HG02763 (cell line): ENCODE measurements at regions not wholly inside any gene's neighbourhood (a gene's known extent, or its start where the extent isn't known, plus 50 kb on each side); places are given as distances from the start of the nearest gene placed in this dataset.

Source experiments
- ATAC-seq: cut with Tn5 transposase; IDR thresholded peaks from one replicate; pipeline ENCODE4 v1.9.1; 2021; ENCODE audit warnings: mild to moderate bottlenecking, moderate library complexity; ENCODE audit not compliant: unreplicated experiment

DNA sequence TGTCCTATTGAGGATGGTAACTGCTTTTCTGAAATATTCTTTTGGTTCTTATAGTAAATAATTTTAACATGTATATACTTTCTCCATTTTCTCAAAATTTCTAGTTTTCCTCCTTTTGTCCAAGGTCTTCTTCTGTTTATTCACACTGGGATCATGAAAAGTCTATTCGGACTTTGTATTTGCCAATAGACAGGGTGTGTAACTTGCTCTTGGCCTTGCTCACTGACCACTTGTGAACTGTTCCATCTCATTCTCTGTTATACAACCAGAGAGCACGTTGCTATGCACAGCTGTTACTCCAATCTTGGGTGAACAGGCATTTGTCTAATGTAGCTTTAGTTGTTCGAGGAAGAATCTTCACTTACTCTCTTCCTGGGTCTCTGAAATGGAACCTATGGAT is 388.9 kb downstream of the SH3GL2 start:
- ATAC-seq, result no peak

DNA sequence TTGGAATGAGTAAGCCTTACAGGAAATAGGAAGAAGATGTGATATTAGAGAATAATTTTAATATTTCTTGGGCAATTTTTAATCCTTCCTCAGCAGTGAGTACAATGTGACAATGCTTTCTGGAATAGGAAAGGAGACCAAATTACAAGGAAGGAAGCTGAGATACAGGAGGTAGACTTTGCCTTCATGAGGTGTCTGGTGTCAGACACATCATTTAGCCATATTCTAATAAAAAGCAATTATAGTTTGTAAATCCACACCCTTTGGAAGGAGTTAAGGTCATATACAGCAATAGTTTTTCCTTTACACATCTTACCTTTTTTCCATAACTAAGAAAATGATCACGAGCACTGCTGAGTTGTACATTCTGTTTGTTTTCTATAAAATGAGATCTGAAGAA is 390.4 kb downstream of the SH3GL2 start:
- ATAC-seq, result no peak

DNA sequence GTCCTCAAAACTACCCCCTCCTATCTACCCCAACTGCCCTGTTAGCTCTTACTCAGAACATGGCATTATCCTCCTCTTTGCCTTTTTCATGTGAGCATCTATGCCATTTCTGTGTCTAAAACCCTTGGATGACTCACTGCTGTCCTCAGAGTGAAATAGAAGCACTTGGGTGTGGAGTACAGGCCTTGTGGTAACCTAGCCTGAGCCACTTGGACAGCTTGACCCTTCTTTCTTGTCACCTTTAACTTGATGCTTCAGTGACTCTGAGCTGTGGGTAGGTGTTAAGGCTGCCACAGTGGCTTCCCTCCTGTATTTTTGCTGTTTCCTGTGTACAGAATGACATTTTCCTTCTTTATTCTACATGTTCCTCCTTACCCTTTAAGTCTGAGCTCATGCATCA is 391.4 kb downstream of the SH3GL2 start:
- no peak for ATAC-seq

DNA sequence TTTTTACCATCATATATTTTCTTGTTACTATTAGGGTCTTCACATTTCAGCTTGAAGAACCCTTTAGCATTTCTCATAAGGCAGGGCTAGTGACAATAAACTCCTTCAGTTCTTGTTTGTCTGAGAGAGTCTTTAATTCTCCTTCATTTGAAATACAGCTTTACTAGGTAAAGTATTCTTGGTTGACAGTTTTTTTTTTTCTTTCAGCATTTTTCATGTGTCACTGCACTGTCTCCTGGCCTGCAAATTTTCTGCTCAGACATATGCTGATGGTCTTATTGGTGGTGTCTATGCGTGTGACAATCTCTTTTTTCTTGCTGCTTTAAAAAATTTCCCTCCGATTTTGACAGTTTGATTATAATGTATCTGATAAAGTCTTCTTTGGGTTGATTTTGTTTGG is 399.9 kb downstream of the SH3GL2 start:
- ATAC-seq, result no peak

DNA sequence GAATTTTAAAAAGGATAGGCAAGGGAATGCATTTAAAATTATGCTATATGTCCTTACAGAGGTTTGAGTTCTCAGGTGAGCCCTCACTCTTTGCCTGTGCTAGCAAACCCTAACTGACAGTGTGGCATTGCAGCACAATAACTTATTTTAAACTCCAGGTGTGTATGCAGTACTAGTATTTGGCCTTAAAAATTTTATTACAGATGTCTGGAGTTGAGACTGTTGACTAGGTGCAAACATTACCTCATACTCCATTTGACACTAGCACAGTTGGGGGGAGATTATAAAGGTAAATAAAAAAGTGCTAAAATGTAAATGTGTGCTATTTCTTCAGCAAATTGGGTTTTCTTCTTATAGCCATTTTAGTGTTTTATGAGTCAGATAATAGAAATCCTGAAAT is 407.7 kb downstream of the SH3GL2 start:
- no peak for ATAC-seq

DNA sequence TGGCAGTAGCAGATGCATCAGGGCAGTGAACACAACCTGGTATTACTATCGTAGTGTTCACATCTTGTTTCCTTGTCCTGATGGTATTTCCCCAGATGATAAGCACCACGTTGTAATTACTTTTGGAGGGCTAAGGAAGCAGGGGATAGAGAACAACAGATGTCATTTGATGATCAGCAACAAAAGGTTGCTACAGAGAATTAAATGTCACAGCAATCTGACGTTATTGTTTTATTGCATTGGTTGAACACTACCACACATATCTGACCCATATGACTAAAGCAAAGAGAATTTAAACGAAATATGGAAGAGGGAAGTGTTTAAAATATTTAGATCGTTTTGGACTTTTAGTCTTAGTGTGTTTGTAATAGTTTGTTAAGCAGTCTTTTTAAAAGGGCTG is 408.3 kb downstream of the SH3GL2 start:
- ATAC-seq, result no peak

DNA sequence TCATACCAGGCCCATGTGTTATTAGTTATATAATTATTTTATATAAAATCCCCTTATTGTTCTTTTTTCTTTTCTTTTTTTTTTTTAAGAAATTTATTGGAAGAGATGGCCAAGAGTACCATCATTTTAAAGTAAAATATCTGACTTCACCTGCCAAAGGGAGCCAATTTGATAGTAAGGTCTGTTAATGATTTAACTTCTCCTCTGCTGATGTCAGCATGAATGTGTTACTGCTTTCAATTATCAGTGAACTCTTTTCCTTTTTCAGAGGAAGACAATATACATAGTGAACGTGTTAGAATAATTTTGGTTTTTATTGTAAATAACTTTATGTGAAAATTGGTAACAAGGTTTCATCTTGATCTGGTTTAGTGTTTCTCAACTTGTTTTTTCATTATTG is 409.6 kb downstream of the SH3GL2 start:
- ATAC-seq, result no peak

DNA sequence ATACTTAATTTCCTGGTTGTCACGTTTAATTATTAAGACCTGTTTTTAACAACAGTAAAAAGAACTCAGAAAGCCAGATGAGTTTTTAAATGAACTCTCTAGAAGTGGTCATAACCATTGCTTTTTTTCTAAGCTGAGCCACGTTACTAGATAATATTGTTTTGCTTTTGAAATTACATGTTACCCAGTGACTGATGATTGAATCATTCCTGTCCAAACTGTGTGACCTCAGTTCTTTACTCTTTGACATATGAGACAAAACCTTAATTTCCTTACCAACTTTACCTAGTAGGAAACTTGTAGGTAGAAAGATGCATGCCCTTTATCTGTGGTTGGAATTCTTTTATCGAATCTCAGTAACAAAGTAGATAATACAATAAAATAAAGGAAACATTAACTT is 411.7 kb downstream of the SH3GL2 start:
- no peak for ATAC-seq

DNA sequence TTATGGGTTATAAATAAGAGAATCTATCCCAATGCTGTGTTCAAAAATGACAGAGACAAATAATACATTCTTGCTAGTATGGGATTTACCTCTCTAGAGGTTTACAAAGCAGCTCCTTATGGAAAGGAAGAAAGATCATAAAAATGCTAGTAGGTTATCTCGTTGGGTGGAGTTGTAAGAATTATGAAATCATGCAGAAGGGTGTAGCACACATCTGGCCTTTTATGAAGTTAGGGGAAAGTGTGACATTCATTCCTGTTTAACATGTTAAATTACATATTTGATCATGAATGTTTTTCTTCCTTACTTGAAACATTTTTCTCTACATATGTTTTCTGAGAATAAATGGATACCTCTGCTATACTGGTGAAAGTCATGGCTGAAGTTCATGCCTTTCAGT is 414.2 kb downstream of the SH3GL2 start:
- no peak for ATAC-seq

DNA sequence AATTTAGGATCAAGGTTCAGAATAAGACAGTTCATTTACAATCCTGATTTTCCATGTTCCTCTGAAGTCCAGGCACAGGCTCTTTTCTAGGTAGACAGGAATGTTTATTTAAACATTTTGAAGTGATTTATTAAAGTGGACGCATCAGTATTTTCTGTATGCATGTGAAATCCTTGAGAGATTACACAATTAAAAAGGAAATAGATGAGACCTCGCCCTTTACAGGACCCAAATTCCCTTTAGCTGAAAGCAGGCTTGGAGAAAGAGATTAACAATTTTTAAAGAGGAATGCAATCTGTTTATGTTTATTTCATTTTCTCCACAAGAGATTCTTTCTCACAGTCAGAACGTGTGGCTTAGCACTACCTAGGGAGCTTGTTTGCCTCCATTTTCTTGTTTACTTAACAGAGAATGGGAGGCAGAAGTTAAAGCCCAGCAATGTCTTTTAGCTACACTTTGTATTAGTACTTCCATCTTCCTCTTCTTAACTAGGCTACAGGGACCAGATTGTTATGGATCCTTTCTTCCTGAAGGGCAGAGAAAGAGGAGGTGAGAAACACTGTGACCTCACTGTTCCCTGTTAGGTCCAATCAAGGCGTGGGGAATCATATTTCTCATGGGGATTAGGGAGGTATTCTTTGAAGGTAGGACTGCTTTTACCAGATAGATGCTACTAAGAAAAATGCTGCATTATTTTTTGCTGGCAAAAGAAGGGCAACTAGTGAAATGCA is 416.0 kb downstream of the SH3GL2 start:
- ATAC-seq, result no peak

DNA sequence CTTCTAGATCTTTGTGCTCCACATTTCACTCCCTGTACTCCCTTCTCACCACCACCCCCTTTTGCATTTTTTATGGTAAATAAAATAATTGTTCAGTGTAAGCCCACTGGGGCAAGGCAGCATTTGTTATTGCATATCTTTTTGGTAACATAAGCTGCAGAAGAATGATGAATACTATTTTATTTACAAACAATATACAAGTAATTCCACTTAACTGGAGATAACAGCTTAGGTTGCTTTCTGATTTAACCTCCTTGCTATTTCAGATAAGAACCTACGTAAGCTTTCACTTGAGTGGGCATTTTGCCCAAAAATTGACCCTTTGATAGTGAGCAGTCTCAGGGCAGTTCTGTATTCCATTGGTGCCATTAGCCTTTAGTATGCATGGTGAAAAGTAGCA is 417.9 kb downstream of the SH3GL2 start:
- ATAC-seq, result no peak

DNA sequence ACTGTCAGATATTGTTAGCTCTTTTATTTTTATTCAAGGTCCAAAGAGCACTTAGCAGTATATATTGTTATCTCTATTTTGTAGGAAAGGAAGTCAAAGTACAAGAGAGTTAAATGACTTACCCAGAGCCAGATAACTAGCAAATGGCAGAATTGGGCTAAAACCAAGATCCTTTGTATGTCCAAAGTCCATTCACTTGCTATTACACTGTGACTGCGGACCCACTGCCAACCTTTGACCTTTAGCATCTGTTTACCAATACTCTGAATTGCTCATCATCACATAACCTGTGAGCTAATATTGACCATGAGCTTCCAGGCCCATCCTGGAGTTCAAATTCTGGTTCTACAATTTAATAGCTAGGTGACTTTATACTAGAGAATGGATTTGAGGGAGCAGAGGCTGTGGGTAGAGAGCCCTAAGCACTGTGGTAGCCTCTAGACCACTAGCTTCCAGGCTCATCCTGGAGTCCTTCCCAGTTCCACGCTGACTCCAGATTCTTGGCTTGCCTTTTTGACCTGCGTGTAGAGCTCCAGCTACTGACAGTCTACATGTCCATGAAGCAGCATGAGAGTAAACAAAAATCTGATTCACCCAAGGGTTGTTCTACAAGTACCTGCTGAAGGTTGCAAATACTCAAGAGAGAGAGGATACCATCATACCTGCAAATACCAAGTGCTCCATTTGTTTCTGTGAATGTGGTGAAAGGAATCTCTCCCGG is 424.0 kb downstream of the SH3GL2 start:
- ATAC-seq, result no peak

DNA sequence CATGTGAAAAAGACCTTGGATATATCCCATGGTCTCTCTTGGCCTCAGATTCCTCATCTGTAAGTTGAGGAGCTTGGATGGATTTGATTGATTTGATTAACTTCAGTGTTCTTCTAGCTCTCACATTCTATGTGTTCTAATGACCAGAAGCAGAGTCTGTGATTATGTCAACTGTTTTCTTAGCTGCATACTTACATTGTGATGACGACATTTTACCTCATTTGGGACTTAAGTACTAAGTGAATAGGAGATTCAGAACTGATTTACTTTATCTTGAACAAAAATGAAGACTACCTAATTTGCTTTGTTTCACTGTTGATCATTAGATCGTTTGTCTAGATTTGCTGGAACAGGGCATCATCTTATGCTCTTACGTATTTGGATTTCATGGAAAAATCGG is 427.7 kb downstream of the SH3GL2 start:
- ATAC-seq, result no peak

DNA sequence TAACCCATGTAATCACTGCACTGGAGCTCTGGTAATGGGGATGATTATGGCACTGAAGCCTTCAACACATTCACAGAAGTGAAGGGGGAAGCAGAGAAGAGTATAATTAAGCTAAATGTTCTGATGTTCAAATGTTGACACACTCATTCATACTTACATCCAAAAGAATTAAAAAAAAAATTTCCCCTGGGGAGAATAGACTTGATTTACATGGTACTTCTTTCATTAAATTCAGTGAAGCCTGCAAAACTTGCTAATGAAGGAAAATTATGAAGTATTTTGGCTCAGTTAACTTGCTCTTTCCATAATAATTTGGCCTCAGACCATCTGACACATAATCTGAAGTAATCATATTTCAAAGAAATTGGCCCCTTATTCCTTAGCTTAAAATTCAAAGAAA is 428.8 kb downstream of the SH3GL2 start:
- ATAC-seq, result no peak

DNA sequence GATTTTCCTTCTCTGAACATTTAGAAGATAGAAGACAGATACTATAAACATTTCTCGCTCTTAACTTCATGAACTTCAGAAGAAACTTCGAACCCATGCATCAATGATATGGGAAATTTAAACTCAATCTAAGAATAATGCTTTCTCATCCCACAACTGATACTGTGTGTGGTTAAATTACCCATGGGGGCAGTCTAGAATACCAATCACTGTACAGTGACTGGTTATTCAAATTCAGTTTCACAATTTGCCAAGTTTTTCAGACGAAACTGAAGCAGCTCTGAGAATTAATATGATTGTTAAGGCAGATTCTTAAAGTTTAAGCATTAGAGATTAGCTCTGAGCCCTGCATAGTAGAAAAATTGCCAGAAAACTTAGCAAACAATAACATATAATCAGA is 431.0 kb downstream of the SH3GL2 start:
- ATAC-seq, result no peak

DNA sequence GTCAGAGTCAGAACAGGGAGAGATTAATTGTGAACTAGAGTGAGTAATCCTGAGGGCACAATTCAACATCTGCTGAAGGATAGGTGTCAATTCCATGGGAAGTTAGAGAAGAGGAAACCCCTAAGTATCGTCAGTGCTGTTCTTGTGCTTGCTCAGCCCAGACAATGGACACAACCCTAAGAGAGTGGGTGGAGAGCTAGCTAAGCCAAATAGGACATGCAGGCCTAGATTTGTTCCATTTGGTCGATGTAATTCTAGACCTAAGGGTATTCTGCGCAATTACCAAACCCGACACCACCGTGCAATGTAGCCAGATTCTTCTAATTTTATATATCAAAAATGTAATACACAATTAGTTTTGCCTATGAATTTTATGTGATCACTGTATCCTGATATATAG is 431.6 kb downstream of the SH3GL2 start:
- ATAC-seq, result no peak

DNA sequence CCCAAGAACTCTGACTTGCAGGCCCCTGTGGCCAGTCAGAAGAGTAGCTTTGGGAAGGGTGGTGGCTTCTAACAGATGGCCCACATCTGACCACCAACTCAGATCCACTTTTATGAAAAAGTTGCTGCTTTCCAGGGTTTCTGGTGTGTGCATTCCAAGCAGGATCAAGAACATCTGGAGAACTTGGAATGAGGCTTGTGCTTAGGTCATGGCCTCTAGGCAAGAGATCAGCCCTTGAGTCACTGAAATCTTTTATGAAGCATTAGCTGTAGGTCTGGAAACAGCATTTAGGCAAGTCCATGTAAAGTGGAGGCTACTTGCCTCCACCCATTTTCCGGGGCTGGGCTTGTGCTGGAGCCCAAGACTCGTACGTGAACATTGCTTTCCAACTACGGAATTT is 433.3 kb downstream of the SH3GL2 start:
- no peak for ATAC-seq

DNA sequence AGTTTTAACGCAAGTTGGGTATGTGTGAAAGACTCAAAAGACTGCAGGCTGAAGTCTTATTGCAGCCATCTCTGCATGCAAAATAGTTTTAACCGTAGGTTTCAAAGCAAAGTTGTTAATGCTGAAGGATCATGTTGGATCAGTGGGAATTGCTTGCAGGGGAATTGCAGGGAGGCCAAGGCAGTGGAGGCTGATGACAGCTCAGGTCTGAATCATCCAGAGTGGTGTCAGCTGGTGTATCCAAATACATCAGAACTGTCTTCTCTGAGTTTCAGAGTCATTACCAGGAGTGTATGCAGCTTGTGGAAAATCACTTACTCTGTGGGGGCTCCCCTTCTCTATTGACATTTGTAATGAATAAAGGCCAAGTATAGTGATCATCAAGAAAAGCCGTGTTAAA is 435.7 kb downstream of the SH3GL2 start:
- no peak for ATAC-seq

DNA sequence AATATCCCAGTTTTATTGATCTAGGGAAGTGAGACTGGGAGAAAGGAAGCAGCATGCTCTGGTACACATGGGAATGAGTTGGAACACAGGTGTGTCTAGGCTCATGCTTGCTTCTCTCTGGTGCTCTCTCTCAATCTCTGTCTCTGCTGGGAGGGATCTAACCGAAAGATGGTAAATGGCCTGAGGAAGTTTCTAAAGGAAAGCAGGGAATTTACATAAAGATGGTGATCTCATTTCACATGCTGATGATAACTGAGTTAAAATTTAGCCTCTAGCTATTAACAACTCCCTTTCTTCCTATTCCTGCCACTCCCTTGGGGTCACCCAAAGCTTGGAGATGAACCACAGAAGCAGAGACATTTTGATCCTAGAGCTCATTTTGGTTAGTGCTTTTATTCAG is 436.2 kb downstream of the SH3GL2 start:
- no peak for ATAC-seq

DNA sequence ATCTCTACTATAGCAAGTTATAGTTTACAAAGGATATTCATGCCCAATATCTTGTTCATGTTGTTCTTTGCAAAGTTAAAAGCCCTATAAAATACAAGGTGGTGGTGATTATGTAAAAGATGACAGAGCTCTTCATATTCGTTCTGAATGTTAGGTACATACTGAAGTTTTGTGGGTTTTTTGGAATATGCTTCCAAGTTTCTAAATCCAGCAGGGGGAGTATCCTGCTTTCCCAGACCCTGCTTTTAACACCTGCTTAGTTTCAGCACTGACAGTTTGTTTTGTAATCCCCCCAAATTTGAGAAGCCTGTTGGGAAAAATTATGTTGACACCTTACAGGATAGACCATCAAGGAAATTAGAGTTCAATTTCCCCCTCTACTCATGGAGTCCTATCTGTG is 438.3 kb downstream of the SH3GL2 start:
- ATAC-seq, result no peak

DNA sequence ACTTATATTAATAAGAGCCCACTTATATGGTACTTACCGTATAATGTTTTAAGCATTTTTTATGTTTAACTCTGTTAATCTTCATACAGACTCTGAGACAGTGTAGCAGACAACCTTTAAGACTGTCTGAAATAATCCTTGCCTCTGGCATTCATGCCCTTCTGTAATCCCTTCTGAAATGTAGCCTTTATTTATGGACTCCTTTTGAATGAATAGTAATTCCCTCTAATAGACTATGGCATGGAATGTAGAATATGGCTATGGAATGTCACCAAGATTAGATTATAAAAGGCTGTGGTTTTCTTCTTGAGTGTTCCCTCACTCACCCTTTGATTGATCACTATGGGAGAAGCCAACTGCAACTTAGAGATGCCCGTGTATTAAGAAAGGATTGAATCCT is 439.4 kb downstream of the SH3GL2 start:
- ATAC-seq, result no peak

DNA sequence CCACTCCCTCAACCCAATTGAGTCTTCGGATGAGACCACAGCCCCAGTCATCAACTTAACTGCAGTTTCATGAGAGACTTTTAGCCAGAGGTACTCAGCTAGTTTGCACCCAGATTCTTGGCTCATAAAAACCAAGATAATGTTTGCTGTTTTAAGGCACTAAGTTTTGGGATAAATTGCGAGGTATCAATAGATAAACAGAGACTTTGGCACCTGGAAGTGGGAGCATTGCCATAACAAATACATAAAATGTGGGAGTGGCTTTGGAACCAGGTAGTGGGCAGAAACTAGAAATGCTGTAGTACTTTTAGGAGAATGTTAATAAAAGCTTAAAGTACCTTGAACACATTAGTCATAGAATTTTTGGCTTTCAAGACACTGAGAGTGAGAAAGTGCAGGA is 439.8 kb downstream of the SH3GL2 start:
- no peak for ATAC-seq
